ENCODE measurements at regions not wholly inside any gene's neighbourhood (a gene's known extent, or its start where the extent isn't known, plus 50 kb on each side); places are given as distances from the start of the nearest gene placed in this dataset.

DNA sequence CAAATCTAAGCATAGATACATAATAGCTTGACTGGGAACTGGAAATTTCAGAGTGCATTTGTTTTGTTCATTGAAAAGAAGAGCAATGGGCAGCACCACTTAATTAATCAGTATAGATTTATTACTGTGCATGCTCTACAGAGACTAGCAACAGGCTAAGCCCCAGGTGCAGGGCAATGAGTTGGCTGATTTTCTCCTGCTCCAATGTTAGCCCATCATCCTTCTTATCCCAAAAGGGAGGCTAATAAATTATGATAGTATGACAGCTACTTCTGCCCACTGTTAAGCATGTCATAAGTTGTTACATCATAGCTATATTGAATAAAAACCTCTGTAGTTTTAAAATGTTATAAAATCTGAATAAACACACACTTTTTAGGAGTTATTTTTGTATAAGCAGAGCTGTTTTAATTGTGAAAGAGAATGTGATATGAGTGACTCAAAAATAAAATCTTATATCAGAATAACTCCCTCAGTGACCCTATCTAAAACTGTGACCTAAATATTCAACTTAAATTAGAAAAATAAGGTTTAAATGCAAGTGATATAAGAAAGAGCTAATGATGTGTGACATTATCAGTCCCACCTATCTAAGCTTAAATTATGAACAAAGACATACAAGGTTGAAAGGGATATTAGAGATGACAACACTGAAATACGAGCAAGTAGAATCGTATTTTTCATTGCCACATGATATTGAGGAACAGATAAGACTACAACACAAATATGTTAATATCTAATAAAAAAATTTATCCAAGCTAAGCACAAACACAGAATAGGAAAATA, 967.3 kb upstream of the ADGRB3 start:
- DNase-seq (ENCODE audit: low read depth, low spot score) = no peak

- no peak for DNase-seq (ENCODE audit: low read depth, low spot score)
These were observed 968.7 kb upstream of the ADGRB3 start for GRCh38 chr6:67666177-67666964.

DNA sequence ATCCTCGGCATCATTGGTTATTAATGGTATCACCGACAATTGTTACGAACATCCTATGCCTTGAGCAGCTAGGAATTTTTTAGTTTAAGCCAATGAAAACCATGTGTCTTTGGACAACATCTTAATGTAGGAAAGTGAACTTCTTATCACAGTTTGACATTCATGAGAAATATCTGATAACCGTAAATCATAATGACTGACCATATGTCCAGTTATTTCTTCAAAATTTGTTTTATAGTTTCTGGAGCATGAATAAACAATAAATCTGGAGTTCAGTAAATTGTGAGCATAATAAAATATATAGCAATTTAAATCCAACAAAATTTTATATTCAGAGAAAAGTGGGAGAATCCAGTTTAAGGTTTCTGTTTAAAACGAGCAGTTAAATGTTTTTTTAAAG, 970.1 kb upstream of the ADGRB3 start:
- no peak for DNase-seq (ENCODE audit: low read depth, low spot score)

DNA sequence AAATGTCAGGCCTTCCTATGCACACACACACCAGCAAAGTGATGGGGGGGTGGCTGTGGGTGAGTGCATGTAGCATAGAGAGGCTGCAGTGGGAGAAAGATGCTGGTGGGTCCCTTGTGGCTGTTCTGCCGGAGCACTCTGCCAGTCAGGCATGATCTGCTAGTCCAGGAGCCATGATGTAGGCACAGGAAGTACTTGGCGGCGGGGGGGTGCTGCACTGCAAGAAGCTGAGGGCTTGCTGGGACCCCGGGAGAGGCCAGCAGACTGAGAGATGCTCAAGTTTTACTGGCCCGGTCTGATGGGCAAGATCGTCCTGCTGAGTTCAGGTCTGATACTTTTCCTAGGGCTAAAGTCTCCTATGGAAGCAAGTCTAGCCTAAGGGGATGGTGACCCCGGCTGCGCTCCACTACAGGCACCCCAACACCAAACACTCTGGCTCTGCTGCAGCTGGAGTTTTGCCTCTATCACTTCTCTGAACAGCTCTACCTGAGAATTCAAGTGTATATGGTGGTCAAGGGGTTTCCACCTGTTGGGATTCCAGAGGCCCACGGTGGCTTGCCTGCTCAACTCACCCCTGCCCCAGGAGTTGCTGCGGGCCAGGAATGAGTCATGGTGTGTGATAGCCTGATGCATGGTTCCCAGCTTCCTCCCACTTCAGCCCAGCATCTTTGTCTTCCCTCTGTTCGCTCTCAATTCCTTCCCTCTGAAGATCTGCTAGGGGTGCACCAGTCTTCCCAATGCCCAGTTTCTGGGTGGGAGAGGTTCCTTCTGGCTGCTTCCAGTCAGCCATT, 971.8 kb upstream of the ADGRB3 start:
- DNase-seq (ENCODE audit: low read depth, low spot score) = no peak

DNA sequence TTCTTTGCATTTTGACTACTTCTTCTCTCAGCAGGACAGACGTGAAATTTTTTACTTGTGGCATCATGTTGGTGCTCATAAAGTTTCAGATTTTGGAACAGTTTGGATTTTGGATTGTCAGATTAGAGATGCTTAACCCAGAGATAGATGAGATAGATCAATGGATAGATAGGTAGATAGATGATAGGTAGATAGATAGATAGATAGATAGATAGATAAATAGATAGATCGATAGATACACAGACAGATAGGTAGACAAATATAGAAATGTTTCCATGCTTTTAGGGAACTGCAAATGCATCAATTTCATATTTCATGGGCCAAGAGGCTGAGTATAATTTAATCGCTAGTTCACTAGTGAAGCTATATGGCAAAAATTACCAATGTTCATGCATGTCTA, 981.5 kb upstream of the ADGRB3 start:
- no peak for DNase-seq (ENCODE audit: low read depth, low spot score)

GRCh38 chr6:67646550-67646949, 988.5 kb upstream of the ADGRB3 start:
- no peak for DNase-seq (ENCODE audit: low read depth, low spot score)

DNA sequence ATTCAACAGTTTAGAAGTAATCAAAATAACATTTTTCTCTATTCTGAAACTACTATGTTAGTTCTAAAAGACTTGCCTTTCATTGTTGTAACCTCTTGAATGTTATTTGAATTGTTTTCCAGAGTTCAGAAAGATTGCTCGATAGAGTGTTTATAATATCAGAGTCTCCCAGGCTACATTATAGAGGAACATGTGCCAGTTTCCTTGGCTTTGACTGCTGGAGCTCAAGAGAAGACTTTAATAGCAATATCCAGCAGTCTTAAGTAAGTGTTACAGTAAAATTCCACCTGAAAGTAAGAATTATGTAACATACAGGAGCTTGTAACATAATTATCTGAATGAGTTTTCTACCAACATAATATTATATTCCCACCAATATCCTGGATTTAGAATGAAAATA, 991.8 kb upstream of the ADGRB3 start:
- DNase-seq (ENCODE audit: low read depth, low spot score) = no peak

DNA sequence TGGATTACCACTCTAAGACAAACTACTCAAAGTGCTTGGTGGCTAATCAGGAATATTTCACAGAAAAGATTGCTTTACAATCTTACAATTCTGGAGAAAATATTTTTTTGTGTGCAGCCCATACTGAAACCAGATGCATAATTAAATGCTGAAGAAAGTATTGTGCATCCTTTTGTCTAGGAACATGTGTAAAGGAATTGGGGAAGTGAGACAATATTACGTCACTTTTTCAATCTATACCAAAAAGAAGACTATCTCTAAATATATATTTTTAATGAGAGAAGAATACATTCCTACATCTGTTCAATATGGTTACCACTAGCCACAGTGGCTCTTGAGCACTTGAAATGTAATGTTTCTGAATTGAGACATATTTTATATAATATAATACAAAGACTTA, 992.5 kb upstream of the ADGRB3 start:
- DNase-seq (ENCODE audit: low read depth, low spot score) = no peak

DNA sequence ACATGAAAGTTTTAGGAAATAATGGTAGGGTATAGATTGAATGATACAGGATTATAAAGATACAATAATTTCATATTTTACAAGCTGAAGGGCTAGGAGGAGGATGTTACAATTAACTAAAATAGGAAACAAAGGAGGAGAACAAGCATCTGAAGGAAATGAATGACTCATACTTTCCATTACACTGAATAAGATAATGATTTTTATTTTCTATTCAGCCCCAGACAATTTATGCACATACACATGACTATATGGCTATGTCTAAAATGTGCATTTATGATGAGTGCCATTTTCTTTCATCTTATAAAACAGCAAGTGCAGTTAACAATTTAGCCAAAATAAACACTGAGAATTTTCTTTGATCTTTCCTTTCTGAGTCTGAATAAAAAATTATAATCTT, 994.6 kb upstream of the ADGRB3 start:
- DNase-seq (ENCODE audit: low read depth, low spot score) = no peak

DNA sequence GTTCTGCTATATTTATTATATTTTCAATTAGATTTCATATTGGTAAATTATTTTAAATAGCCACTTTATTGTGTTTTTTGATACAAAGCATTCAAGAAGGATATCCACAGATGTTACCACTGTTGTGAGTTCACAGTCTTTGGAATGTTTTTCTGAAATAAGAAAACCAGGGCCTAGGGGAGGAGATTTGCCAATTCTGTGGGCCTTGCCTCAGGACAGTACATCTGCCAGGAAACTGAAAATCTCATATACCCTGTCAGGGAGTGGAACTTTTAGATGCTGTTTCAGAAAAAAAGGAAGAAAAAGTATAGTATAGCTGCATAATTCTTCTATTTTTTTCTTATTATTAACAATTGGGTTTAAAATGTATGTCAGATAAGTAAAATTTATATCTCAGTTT, 995.9 kb upstream of the ADGRB3 start:
- DNase-seq (ENCODE audit: low read depth, low spot score) = no peak

DNA sequence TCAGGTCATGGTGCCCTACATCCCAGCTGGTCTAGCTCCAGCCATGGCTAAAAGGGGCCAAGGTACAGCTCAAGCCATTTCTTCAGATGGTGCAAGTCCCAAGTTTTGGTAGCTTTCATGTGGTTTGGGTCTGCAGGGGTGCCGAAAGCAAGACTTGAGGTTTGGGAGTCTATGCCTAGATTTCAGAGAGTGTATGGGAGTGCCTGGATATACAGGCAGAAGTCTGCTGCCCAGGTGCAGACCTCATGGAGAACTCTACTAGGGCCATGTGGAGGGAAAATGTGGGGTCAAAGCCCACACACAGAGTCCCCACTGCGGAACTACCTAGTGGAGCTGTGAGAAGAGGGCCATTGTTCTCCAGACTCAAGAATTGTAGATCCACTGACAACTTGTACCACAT, 1000.9 kb upstream of the ADGRB3 start:
- DNase-seq (ENCODE audit: low read depth, low spot score) = no peak

GRCh38 chr6:67633058-67633457, 1002.0 kb upstream of the ADGRB3 start:
- no peak for DNase-seq (ENCODE audit: low read depth, low spot score)

- DNase-seq (ENCODE audit: low read depth, low spot score) = peak; percentile 58
These were observed 1004.9 kb upstream of the ADGRB3 start for GRCh38 chr6:67630146-67630545.

- DNase-seq (ENCODE audit: low read depth, low spot score) = no peak
These were observed 1005.8 kb upstream of the ADGRB3 start for GRCh38 chr6:67629258-67629657.

GRCh38 chr6:67615796-67616195, 1019.3 kb upstream of the ADGRB3 start:
- DNase-seq (ENCODE audit: low read depth, low spot score) = peak; percentile 17

GRCh38 chr6:67608099-67608749, 1026.9 kb upstream of the ADGRB3 start:
- DNase-seq (ENCODE audit: low read depth, low spot score) = no peak

- peak; percentile 80 for DNase-seq (ENCODE audit: low read depth, low spot score)
These were observed 1027.9 kb upstream of the ADGRB3 start for GRCh38 chr6:67606906-67607828.

DNA sequence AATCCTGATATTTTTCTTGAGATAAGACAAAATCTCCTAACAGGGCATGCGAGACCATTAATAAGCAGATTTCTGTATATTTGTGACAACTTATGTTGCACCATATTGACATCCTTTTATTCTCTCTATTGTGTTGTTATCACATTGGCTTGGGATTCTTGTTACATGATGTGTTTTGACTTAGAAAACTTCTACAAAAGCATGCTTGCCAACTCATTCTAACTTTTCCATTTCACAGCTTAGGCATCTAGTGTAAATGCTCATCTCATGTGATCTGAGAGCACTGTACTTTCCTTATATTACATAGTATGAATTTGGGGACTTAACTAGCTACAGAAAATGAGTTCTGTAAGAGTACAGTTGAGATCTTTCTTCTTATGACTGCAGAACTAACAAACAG, 1040.7 kb upstream of the ADGRB3 start:
- DNase-seq (ENCODE audit: low read depth, low spot score) = no peak

GRCh38 chr6:67593247-67593646, 1041.8 kb upstream of the ADGRB3 start:
- no peak for DNase-seq (ENCODE audit: low read depth, low spot score)

GRCh38 chr6:67591910-67592309, 1043.2 kb upstream of the ADGRB3 start:
- DNase-seq (ENCODE audit: low read depth, low spot score) = no peak

GRCh38 chr6:67567842-67568241, 1067.2 kb upstream of the ADGRB3 start:
- DNase-seq (ENCODE audit: low read depth, low spot score) = no peak
